Endothelial cell of umbilical vein (primary cell): ENCODE measurements at regions not wholly inside any gene's neighbourhood (a gene's known extent, or its start where the extent isn't known, plus 50 kb on each side); places are given as distances from the start of the nearest gene placed in this dataset.

Experiments used
- BruUV-seq: library from RNA; stranded (reverse); fragments of 400-500 nt; replicated peaks from 2 replicates; lab custom pipeline; 2021; lab: Mats Ljungman, UMichigan
- CTCF ChIA-PET: fragments of 300-600, 350-600 bp; sonication (Branson Sonifier 250); formaldehyde crosslinking; loops from one replicate; lab custom pipeline; 2021; ENCODE audit warnings: antibody characterized with exemption, inconsistent platforms; lab: Charles Lee
- POLR2A ChIA-PET: fragments of 300-600, 350-600 bp; sonication (Branson Sonifier 250); formaldehyde crosslinking; loops from one replicate; lab custom pipeline; 2021; ENCODE audit warnings: antibody characterized with exemption, inconsistent platforms; lab: Charles Lee
- DNase-seq: peaks from one replicate; pipeline ENCODE4 v3.0.0-alpha.2; 2011; ENCODE audit warnings: low read depth, low spot score
- FAIRE-seq: peaks from 2 replicates; lab custom pipeline; 2011; peaks lifted over from hg19 to GRCh38; lab: Jason Lieb, UNC
- H2AFZ ChIP-seq: 2 replicates; pipeline ENCODE4 v1.6.0; 2012; ENCODE audit warnings: low read depth, low read length, control low read depth, inconsistent platforms
- H3K27ac ChIP-seq: 2 replicates; pipeline ENCODE4 v1.5.1; 2011; ENCODE audit warnings: low read depth, mild to moderate bottlenecking, control low read depth, low read length, moderate library complexity; ENCODE audit not compliant: insufficient read depth
- H3K27me3 ChIP-seq, 2 experiments: 2 replicates each; pipeline versions ENCODE4 v1.6.0 to v1.6.1; 2011; ENCODE audit warnings: low read length in 2 of 2, mixed read lengths in 1 of 2; ENCODE audit not compliant: control insufficient read depth in 2 of 2, insufficient read depth in 2 of 2
- H3K36me3 ChIP-seq, 2 experiments: 2 replicates in 1 of 2; 3 replicates in 1 of 2; pipeline ENCODE4 v1.5.1; 2011; ENCODE audit warnings: low read length in 2 of 2, mild to moderate bottlenecking in 1 of 2, moderate library complexity in 1 of 2; ENCODE audit not compliant: control insufficient read depth in 2 of 2, insufficient read depth in 2 of 2; ENCODE audit errors: extremely low read depth in 1 of 2
- H3K4me1 ChIP-seq: 3 replicates; pipeline ENCODE4 v1.5.1; 2011; ENCODE audit warnings: mild to moderate bottlenecking, low read length; ENCODE audit not compliant: control insufficient read depth, insufficient read depth; ENCODE audit errors: extremely low read depth
- H3K4me2 ChIP-seq: 2 replicates; pipeline ENCODE4 v1.6.1; 2011; ENCODE audit warnings: low read length, control low read depth, mixed read lengths; ENCODE audit not compliant: insufficient read depth
- H3K4me3 ChIP-seq, 3 experiments: fragments of 200-600 bp in 1 of 3; sonication (generic), shearing (Covaris generic) in 1 of 3; replicated peaks in 1 of 3; 2 replicates each; pipeline ENCODE4 v1.5.1; 2011 to 2016; ENCODE audit warnings: control low read depth in 3 of 3, low read length in 3 of 3, mild to moderate bottlenecking in 2 of 3, inconsistent platforms in 1 of 3, low read depth in 1 of 3, moderate library complexity in 1 of 3; ENCODE audit not compliant: insufficient read depth in 1 of 3
- H3K79me2 ChIP-seq: 2 replicates; pipeline ENCODE4 v1.6.0; 2012; ENCODE audit warnings: low read length, inconsistent platforms; ENCODE audit not compliant: control insufficient read depth, insufficient read depth
- H3K9ac ChIP-seq: replicated peaks from 2 replicates; pipeline ENCODE3; 2011; ENCODE audit warnings: low read length, control low read depth; ENCODE audit not compliant: insufficient read depth; ENCODE audit errors: extremely low read depth
- H3K9me1 ChIP-seq: replicated peaks from 3 replicates; pipeline ENCODE4 v1.6.0; 2011; ENCODE audit warnings: mild to moderate bottlenecking, low read length; ENCODE audit not compliant: control insufficient read depth, insufficient read depth; ENCODE audit errors: extremely low read depth
- H3K9me3 ChIP-seq: replicated peaks from 2 replicates; pipeline ENCODE4 v1.5.1; 2012; ENCODE audit warnings: low read length, inconsistent platforms; ENCODE audit not compliant: control insufficient read depth, insufficient read depth
- H4K20me1 ChIP-seq: replicated peaks from 2 replicates; pipeline ENCODE3; 2011; ENCODE audit warnings: mild to moderate bottlenecking, low read length; ENCODE audit not compliant: control insufficient read depth, insufficient read depth; ENCODE audit errors: extremely low read depth
- EZH2 ChIP-seq: IDR thresholded peaks from 2 replicates; pipeline ENCODE4 v1.6.1; 2012; ENCODE audit warnings: borderline replicate concordance, low read depth, mild to moderate bottlenecking, moderate library complexity, low read length, inconsistent platforms; ENCODE audit not compliant: severe bottlenecking
- FOS ChIP-seq: IDR thresholded peaks from 2 replicates; pipeline ENCODE4 v1.6.1; 2011; ENCODE audit warnings: mild to moderate bottlenecking, low read length, moderate library complexity, borderline replicate concordance; ENCODE audit not compliant: insufficient read depth
- GATA2 ChIP-seq: IDR thresholded peaks from 2 replicates; pipeline ENCODE4 v1.7.0; 2011; ENCODE audit warnings: low read depth, mild to moderate bottlenecking, moderate library complexity, mixed read lengths, low read length; ENCODE audit not compliant: insufficient read length, insufficient read depth
- JUN ChIP-seq: IDR thresholded peaks from 2 replicates; pipeline ENCODE4 v1.6.1; 2011; ENCODE audit warnings: borderline replicate concordance, low read depth; ENCODE audit not compliant: insufficient read length, insufficient read depth
- MYC ChIP-seq: IDR thresholded peaks from one replicate; pipeline ENCODE4 v1.6.1; 2011; ENCODE audit warnings: mild to moderate bottlenecking, low read depth, low read length
- POLR2A ChIP-seq: IDR thresholded peaks from 2 replicates; pipeline ENCODE4 v1.6.1; 2012; ENCODE audit warnings: low read depth, mild to moderate bottlenecking, control low read depth, low read length
- POLR2AphosphoS5 ChIP-seq: IDR thresholded peaks from 2 replicates; pipeline ENCODE4 v1.6.1; 2012; ENCODE audit warnings: low read depth, mild to moderate bottlenecking, control low read depth, low read length, moderate library complexity; ENCODE audit not compliant: insufficient read depth
- dilution Hi-C: fragments of 300-500 bp; cut with MboI; formaldehyde crosslinking; loops from one replicate; pipeline ENCODE4 v1.15.0; 2019; ENCODE audit warnings: low sequenced_read_pairs; ENCODE audit not compliant: extremely low pct_ligation_motif_present
- intact Hi-C: fragments of 100-400 bp; cut with micrococcal nuclease; formaldehyde crosslinking; loops from one replicate; pipeline ENCODE4 v1.10.0; 2022
- TF ChIP-seq, protein P1 (sequence below): IDR thresholded peaks from 2 replicates; pipeline ENCODE4 v1.6.1; 2011; ENCODE audit not compliant: insufficient read depth, insufficient read length
- TF ChIP-seq, protein P2 (sequence below), 2 donors: IDR thresholded peaks; 1 replicate in 1 of 2; 2 replicates in 1 of 2; pipeline ENCODE4 v1.5.1; 2011; ENCODE audit warnings: low read length in 2 of 2, mild to moderate bottlenecking in 2 of 2, moderate library complexity in 2 of 2, control low read depth in 1 of 2, inconsistent platforms in 1 of 2, low read depth in 1 of 2; ENCODE audit not compliant: insufficient read depth in 1 of 2; ENCODE audit errors: extremely low read depth in 1 of 2

DNA sequence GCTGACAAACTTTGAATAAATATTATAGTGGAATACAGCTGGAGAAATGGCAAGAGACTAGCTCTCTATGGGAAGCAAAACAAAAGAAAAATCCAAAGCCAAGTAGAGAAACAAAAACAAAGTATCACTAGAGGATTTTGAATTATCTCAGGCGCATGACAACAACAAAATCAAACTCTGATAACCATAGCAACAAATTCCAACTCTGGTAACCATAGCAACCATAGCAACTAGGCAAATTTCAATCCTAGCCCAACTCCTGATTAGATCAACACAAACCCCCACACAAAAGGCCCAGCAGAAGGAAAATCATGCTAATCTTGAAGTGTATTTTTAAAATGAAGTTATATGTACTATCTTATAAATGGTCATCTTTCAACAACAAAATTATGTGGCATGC, 98.4 kb upstream of the MAGEE2 start:
- H3K9me1 ChIP-seq, result no peaks in the 10 kb centered on the region
- no peak for TF ChIP-seq POLR2AphosphoS5
- TF ChIP-seq MYC, result no peak
- no peak for TF ChIP-seq FOS
- TF ChIP-seq POLR2A, result no peak
- no peak for TF ChIP-seq EZH2
- TF ChIP-seq, protein P1, sequence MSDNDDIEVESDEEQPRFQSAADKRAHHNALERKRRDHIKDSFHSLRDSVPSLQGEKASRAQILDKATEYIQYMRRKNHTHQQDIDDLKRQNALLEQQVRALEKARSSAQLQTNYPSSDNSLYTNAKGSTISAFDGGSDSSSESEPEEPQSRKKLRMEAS, result no peak
- TF ChIP-seq GATA2, result no peak
- TF ChIP-seq JUN, result no peak
- TF ChIP-seq, protein P2, sequence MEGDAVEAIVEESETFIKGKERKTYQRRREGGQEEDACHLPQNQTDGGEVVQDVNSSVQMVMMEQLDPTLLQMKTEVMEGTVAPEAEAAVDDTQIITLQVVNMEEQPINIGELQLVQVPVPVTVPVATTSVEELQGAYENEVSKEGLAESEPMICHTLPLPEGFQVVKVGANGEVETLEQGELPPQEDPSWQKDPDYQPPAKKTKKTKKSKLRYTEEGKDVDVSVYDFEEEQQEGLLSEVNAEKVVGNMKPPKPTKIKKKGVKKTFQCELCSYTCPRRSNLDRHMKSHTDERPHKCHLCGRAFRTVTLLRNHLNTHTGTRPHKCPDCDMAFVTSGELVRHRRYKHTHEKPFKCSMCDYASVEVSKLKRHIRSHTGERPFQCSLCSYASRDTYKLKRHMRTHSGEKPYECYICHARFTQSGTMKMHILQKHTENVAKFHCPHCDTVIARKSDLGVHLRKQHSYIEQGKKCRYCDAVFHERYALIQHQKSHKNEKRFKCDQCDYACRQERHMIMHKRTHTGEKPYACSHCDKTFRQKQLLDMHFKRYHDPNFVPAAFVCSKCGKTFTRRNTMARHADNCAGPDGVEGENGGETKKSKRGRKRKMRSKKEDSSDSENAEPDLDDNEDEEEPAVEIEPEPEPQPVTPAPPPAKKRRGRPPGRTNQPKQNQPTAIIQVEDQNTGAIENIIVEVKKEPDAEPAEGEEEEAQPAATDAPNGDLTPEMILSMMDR (IDR thresholded peaks at IDR 0.05; ENCODE audit: extremely low read depth in 1 of 2, insufficient read depth in 1 of 2, low read depth in 1 of 2, low read length in 2 of 2), result no peak
- H3K36me3 ChIP-seq, result no peaks in the 10 kb centered on the region
- no peak overlapping the region for H3K9ac ChIP-seq
- ChIA-PET CTCF (no interaction called here), POLR2A (no interaction called here)
- H3K27me3 ChIP-seq, result no peaks in the 10 kb centered on the region
- DNase-seq, result no peak
- BruUV-seq, result no TSS peak
- no peak overlapping the region for H3K27ac ChIP-seq
- FAIRE-seq, result no peak
- H3K79me2 ChIP-seq, result no peaks in the 10 kb centered on the region
- no peaks in the 10 kb centered on the region for H4K20me1 ChIP-seq
- H3K4me2 ChIP-seq, result no peak overlapping the region
- dilution Hi-C loops (no loop called here), intact Hi-C loops (loop anchor here (10.0 kb wide), 1 partner anchor 369 kb away; no protein-coding TSS in a partner anchor)
- H2AFZ ChIP-seq, result no peak overlapping the region
- no peaks in the 10 kb centered on the region for H3K4me1 ChIP-seq
- no peaks in the 10 kb centered on the region for H3K9me3 ChIP-seq
- no peak overlapping the region for H3K4me3 ChIP-seq
